ENCODE measurements at regions not wholly inside any gene's neighbourhood (a gene's known extent, or its start where the extent isn't known, plus 50 kb on each side); places are given as distances from the start of the nearest gene placed in this dataset.

- TF ChIP-seq CTCF (IDR thresholded peaks at IDR 0.05) = no peak
- no peak for TF ChIP-seq POLR2A (IDR thresholded peaks at IDR 0.05)
Measured at GRCh38 chr6:79375635-79376337, 141.3 kb upstream of the HMGN3 start.

Data from right lobe of liver (tissue), 4 donors.